ENCODE measurements at regions not wholly inside any gene's neighbourhood (a gene's known extent, or its start where the extent isn't known, plus 50 kb on each side); places are given as distances from the start of the nearest gene placed in this dataset.

GRCh38 chr15:38068626-38069391, 134.4 kb downstream of the TMCO5A start:
- peaks cover 9% of the 10 kb centered on the region for H3K4me1 ChIP-seq (ENCODE audit: control insufficient read depth, insufficient read depth, low read length)
- H3K18ac ChIP-seq (ENCODE audit: low read depth, low read length) = peak overlapping the region; percentile 34; the same call in 1 of the 2 replicates
- H4K8ac ChIP-seq (ENCODE audit: low read depth in 2 of 2, low read length in 2 of 2) = peak overlapping the region; percentile 11 to 77; a peak in 3 of 4 replicates
- in situ Hi-C loops (cut with MboI; ENCODE audit: low sequenced_read_pairs) = no loop called here
- peak overlapping the region; percentile 68; the same call in 1 of the 2 replicates for H3K56ac ChIP-seq (ENCODE audit: extremely low read depth, insufficient read depth, low read length)
- no peak overlapping the region for H2AK9ac ChIP-seq (replicated peaks; ENCODE audit: low read depth, low read length, poor library complexity)
- ChIA-PET CTCF (interaction anchor here (1.0 to 1.1 kb wide), 3 partner anchors 11 to 197 kb away, joined by 3 to 6 read pairs (median 3); no protein-coding TSS in a partner anchor), POLR2A (ENCODE audit: unreplicated experiment) (interaction anchor here (1.4 kb wide), 1 partner anchor 185 kb away, joined by 6 read pairs; no protein-coding TSS in a partner anchor)
- H3K27ac ChIP-seq (ENCODE audit: insufficient read depth, low read length) = peak overlapping the region; percentile 41; the same call in 1 of the 2 replicates
- 0% methylated on average over 1 of the region's 7 CpGs; no CpG with 5 or more reads in 1 of the 2 experiments for WGBS, 2 experiments (ENCODE audit: extremely low coverage in 2 of 2, insufficient read length in 1 of 2)
- peak overlapping the region; percentile 10; the same call in 1 of the 2 replicates for H3K9ac ChIP-seq (ENCODE audit: low read depth, low read length)
- dilution Hi-C loops (cut with HindIII; ENCODE audit: low sequenced_read_pairs, unreplicated experiment) = no loop called here
- H2BK120ac ChIP-seq (ENCODE audit: low read depth, low read length) = peak overlapping the region; percentile 72
- no peak overlapping the region; the same call in 2 of the 3 replicates for H2BK15ac ChIP-seq (ENCODE audit: low read depth, low read length)
- BruUV-seq (replicated peaks) = no TSS peak
- peak; percentile 52 for ATAC-seq (ENCODE audit: low read depth)
- H3K14ac ChIP-seq (replicated peaks; ENCODE audit: low read depth, low read length) = 0 out of 2 replicates have a peak overlapping the region, but pooled peaks have one; percentile 29
- H2BK20ac ChIP-seq (ENCODE audit: low read depth, low read length) = peak overlapping the region; percentile 60; the same call in 1 of the 2 replicates
- H2BK5ac ChIP-seq (ENCODE audit: low read depth, low read length, poor library complexity, severe bottlenecking) = peak overlapping the region; percentile 40
- H4K20me1 ChIP-seq (ENCODE audit: insufficient read depth, low read length) = no peaks in the 10 kb centered on the region
- H2AK5ac ChIP-seq (ENCODE audit: low read depth, low read length) = no peak overlapping the region
- peak overlapping the region; percentile 61 for H3K4ac ChIP-seq (ENCODE audit: low read depth, low read length)
- peaks cover 0 to 8% of the 10 kb centered on the region in 2 experiments; a peak in 1 of 4 replicates for H3K79me1 ChIP-seq (ENCODE audit: low read depth in 1 of 2, low read length in 2 of 2)
- H3K27me3 ChIP-seq (ENCODE audit: control insufficient read depth, insufficient read depth, low read length) = no peaks in the 10 kb centered on the region
- H3K9me3 ChIP-seq (ENCODE audit: control insufficient read depth, insufficient read depth, low read length) = no peaks in the 10 kb centered on the region
- peak overlapping the region; percentile 24; the same call in 1 of the 2 replicates for H3K4me3 ChIP-seq (ENCODE audit: insufficient read depth, low read depth, low read length)
- peak overlapping the region; percentile 87 for H3K4me2 ChIP-seq (ENCODE audit: low read depth, low read length)
- H3K36me3 ChIP-seq (ENCODE audit: control insufficient read depth, insufficient read depth, low read length) = no peaks in the 10 kb centered on the region
- intact Hi-C loops (cut with micrococcal nuclease) = no loop called here
- H4K5ac ChIP-seq (ENCODE audit: low read depth, low read length) = peak overlapping the region; percentile 8; the same call in 1 of the 2 replicates
- peak; percentile 85 for DNase-seq
- peak overlapping the region; percentile 75 for H2AFZ ChIP-seq (replicated peaks; ENCODE audit: low read length, poor library complexity)
- peak overlapping the region; percentile 51; the same call in 1 of the 2 replicates for H4K91ac ChIP-seq (ENCODE audit: insufficient read depth, low read depth, low read length)
- peaks cover 12% of the 10 kb centered on the region; the same call in 1 of the 2 replicates for H3K9me1 ChIP-seq (ENCODE audit: insufficient read depth, low read length)
- peak overlapping the region; percentile 36; the same call in 1 of the 2 replicates for H3K23ac ChIP-seq (ENCODE audit: low read depth, low read length)
- TF ChIP-seq, protein P1, sequence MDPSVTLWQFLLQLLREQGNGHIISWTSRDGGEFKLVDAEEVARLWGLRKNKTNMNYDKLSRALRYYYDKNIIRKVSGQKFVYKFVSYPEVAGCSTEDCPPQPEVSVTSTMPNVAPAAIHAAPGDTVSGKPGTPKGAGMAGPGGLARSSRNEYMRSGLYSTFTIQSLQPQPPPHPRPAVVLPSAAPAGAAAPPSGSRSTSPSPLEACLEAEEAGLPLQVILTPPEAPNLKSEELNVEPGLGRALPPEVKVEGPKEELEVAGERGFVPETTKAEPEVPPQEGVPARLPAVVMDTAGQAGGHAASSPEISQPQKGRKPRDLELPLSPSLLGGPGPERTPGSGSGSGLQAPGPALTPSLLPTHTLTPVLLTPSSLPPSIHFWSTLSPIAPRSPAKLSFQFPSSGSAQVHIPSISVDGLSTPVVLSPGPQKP (IDR thresholded peaks at IDR 0.05; ENCODE audit: borderline replicate concordance, low read depth, low read length) = no peak
- no peak for TF ChIP-seq RCOR1 (IDR thresholded peaks at IDR 0.05; ENCODE audit: insufficient replicate concordance, low read length)
- no peak for TF ChIP-seq RFX5 (IDR thresholded peaks at IDR 0.05; ENCODE audit: low read depth, low read length)
- TF ChIP-seq CTCF (conservative IDR thresholded peaks at IDR 0.05; ENCODE audit: low read depth, low read length) = no peak
- TF ChIP-seq MXI1 (IDR thresholded peaks at IDR 0.05; ENCODE audit: borderline replicate concordance, low read depth, low read length) = no peak
- TF ChIP-seq MAZ (IDR thresholded peaks at IDR 0.05; ENCODE audit: borderline replicate concordance, low read depth, low read length) = no peak
- no peak for TF ChIP-seq SMC3 (IDR thresholded peaks at IDR 0.05; ENCODE audit: low read depth, low read length)
- peak; percentile 81 for TF ChIP-seq CEBPB (IDR thresholded peaks at IDR 0.05; ENCODE audit: low read depth, low read length)
- peak; percentile 20; the same call in 1 of the 2 replicates for TF ChIP-seq BHLHE40 (IDR thresholded peaks at IDR 0.05; ENCODE audit: low read depth, low read length)
- TF ChIP-seq FOS (IDR thresholded peaks at IDR 0.05; ENCODE audit: low read depth, low read length) = peak; percentile 50
- TF ChIP-seq, protein P2, sequence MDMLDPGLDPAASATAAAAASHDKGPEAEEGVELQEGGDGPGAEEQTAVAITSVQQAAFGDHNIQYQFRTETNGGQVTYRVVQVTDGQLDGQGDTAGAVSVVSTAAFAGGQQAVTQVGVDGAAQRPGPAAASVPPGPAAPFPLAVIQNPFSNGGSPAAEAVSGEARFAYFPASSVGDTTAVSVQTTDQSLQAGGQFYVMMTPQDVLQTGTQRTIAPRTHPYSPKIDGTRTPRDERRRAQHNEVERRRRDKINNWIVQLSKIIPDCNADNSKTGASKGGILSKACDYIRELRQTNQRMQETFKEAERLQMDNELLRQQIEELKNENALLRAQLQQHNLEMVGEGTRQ (IDR thresholded peaks at IDR 0.05; ENCODE audit: low read depth, low read length) = no peak
- peak; percentile 42; the same call in 1 of the 2 replicates for TF ChIP-seq POLR2A (IDR thresholded peaks at IDR 0.05; ENCODE audit: low read depth, low read length)
- no peak for TF ChIP-seq RAD21 (IDR thresholded peaks at IDR 0.05; ENCODE audit: low read length)

All from IMR-90 (cell line).